Right cardiac atrium (tissue), 5 donors: ENCODE measurements at regions not wholly inside any gene's neighbourhood (a gene's known extent, or its start where the extent isn't known, plus 50 kb on each side); places are given as distances from the start of the nearest gene placed in this dataset.

Experiments
- ATAC-seq, 2 donors: fragments of 200-7000 bp; cut with Tn5 transposase; one replicate each; pipeline versions ENCODE4 v1.8.0 to v1.9.1; 2020; ENCODE audit warnings: moderate library complexity in 2 of 2, mild to moderate bottlenecking in 1 of 2
- DNase-seq, 3 donors: peaks; one replicate each; pipeline ENCODE4 v3.0.0-alpha.2; 2020
- H3K27ac ChIP-seq: one replicate; pipeline ENCODE4 v1.5.1; 2013; ENCODE audit warnings: mild to moderate bottlenecking, low read length, control low read depth, moderate library complexity
- H3K27me3 ChIP-seq: one replicate; pipeline ENCODE4 v1.6.1; 2013; ENCODE audit not compliant: control insufficient read depth, insufficient read depth
- H3K4me1 ChIP-seq: one replicate; pipeline ENCODE4 v1.6.1; 2013; ENCODE audit warnings: low read length; ENCODE audit not compliant: control insufficient read depth, insufficient read depth
- H3K4me3 ChIP-seq: one replicate; pipeline ENCODE4 v1.5.1; 2013; ENCODE audit warnings: low read length, control low read depth
- H3K9me3 ChIP-seq: one replicate; pipeline ENCODE4 v1.6.1; 2013; ENCODE audit warnings: low read length; ENCODE audit not compliant: control insufficient read depth
- whole genome bisulfite sequencing: extraction: QIAGEN DNeasy Blood & Tissue Kit; methylation state at CpG from one replicate; pipeline ENCODE4 v1.1.7; 2013; 5-methylcytosine and 5-hydroxymethylcytosine counted together
- intact Hi-C, 4 donors: fragments of 100-400 bp; cut with DNase I; formaldehyde crosslinking; loops; one replicate each; pipeline versions ENCODE4 v1.11.0 to v1.14.0; 2022 to 2023
- donor health status: healthy with polysubstance abuse.
- donor health status: DM: no; HTN: yes; CAD: no.
- donor health status: DM: no; HTN: no; CAD: no.
- donor health status: DM: no; HTN: yes; CAD: no; lungs with severe emphysema.
- donor health status: DM: yes; HTN: yes; CAD: no.

DNA sequence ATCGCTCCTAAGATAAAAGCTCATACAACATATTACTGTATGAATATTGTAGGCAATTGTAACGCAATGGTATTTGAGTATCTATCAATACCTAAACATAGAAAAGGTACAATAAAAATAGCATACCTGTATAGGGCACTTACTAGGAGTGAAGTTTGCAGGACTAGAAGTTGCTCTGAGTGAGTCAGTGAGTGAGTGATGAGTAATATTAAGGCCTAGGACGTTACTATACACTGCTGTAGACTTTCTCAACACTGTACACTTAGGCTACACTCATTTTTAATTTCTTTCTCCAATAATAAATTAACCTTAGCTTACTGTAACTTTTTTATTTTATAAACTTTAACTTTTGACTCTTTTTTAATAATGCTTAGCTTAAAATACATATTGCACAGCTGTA is 546.9 kb downstream of the HACE1 start:
- intact Hi-C loops = no loop called here
- 87% methylated on average over 3 of the region's 3 CpGs for WGBS
- ATAC-seq = no peak

DNA sequence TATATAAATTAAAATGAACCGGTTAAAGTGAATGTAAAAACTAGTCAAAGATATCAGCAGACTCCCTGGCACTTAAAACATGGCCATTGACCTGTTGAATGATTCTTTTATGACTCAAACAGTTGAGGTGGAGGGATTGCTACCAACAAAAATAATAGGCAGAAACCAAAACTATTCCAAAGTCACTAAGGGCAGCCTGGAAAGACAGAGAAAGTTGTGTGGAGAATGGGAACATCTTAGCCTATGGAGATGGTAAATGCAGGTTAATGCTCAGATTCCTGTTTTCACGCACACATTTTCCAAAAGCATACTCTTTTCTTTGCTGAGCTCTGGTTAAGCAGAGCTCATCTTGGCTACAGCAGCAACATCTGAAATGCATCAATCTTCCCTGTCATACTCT is 553.5 kb downstream of the HACE1 start:
- no peaks in the 10 kb centered on the region for H3K9me3 ChIP-seq
- H3K4me1 ChIP-seq = no peaks in the 10 kb centered on the region
- H3K27ac ChIP-seq = no peak overlapping the region
- 92% methylated on average over 2 of the region's 2 CpGs for WGBS
- no peaks in the 10 kb centered on the region for H3K27me3 ChIP-seq
- DNase-seq (no peak), ATAC-seq (no peak)
- intact Hi-C loops = no loop called here
- no peak overlapping the region for H3K4me3 ChIP-seq

More for the DNA sequence above, 546.9 kb downstream of the HACE1 start:
- H3K27ac ChIP-seq = no peak overlapping the region
- H3K4me3 ChIP-seq = no peak overlapping the region
- no peaks in the 10 kb centered on the region for H3K27me3 ChIP-seq
- no peak for DNase-seq
- no peaks in the 10 kb centered on the region for H3K4me1 ChIP-seq
- H3K9me3 ChIP-seq = no peaks in the 10 kb centered on the region

DNA sequence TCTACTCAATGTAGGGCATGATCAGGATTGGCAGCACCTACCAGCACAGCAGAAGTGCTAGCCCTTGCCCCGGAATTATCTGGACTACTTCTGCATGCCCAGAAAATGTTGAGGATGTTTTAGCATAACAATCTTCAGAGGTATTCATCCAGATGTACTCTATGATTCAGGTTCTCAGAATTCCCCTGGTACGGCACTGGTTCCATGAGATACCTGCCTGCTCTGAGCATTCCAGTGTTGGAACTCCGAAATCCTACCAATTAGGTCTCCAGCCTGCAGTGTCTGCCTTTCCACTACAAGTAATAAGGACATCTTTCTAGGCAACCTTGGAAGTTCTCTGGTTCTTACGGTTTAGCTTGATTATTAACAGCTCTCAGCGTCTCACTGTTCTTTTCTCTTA is 554.5 kb downstream of the HACE1 start:
- WGBS = 86% methylated on average over 5 of the region's 5 CpGs
- Histone ChIP-seq H3K9me3 (no peaks in the 10 kb centered on the region), H3K4me3 (no peak overlapping the region), H3K27me3 (no peaks in the 10 kb centered on the region), H3K4me1 (no peaks in the 10 kb centered on the region), H3K27ac (no peak overlapping the region)
- DNase-seq (no peak), ATAC-seq (no peak)
- intact Hi-C loops = no loop called here

DNA sequence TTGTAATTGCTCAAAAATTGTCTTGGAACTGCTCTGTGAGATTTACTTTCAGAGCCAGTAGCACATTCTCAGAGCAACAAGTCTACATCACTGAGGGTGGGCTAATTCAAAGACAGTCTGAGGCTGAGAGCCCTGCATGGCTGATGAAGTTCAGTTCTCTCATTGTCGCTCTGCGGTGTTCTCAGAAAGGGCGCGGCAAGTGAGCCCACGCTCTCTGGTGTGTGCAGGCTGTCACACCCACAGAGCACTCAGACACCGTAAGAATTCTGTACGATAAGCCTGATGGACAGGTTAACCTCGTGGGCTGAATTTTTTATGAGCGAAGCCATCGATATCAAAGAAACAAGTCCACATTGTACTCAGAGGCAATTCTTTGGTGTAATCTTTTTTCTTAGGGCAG is 557.8 kb downstream of the HACE1 start:
- intact Hi-C loops = no loop called here
- no peaks in the 10 kb centered on the region for H3K9me3 ChIP-seq
- 58% methylated on average over 10 of the region's 10 CpGs for WGBS
- DNase-seq (no peak), ATAC-seq (no peak)
- no peaks in the 10 kb centered on the region for H3K27me3 ChIP-seq
- no peak overlapping the region for H3K27ac ChIP-seq
- no peaks in the 10 kb centered on the region for H3K4me1 ChIP-seq
- H3K4me3 ChIP-seq = no peak overlapping the region

DNA sequence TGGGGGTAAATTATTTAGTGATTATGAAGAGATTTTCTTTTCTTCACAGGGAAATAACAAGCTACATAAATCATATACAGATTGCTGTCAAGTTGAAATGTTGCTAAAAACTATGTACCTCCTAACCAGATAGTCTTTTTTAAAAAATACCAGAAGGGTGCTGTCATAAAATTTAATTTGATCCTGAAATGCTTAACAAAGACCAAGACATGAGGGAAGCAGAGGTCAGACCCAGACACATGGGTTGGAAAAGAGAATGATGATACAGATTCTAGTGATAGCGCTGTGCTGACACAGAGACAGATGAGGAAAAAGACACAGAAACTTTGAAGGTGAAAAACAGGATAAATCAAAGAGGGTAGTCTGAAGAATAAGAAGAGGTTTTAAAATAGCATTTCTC is 573.1 kb downstream of the HACE1 start:
- DNase-seq = no peak
- no peak overlapping the region for H3K27ac ChIP-seq
- no peaks in the 10 kb centered on the region for H3K9me3 ChIP-seq
- intact Hi-C loops = no loop called here
- 98% methylated on average over 1 of the region's 1 CpG for WGBS
- H3K27me3 ChIP-seq = no peaks in the 10 kb centered on the region
- no peak overlapping the region for H3K4me3 ChIP-seq
- no peak for ATAC-seq
- H3K4me1 ChIP-seq = no peaks in the 10 kb centered on the region

DNA sequence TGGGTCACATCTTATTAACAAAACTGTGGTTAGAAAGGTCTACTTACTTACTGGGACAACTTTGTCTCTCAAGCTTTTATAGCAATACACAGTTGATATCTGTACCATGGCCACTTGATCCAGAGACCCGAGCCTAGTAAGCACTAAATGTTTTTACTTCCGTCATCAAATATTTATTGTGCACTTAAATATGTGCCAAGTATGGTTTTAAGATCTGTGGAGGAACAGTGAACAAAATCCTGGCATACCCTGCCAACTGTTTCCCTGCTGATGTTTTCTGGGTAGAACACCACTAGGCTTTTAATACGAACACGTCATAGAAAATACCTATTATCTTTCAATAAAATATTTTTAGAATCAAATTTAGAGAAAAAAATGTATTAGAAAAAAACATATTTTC is 574.8 kb downstream of the HACE1 start:
- DNase-seq = no peak
- Histone ChIP-seq H3K27ac (no peak overlapping the region), H3K9me3 (no peaks in the 10 kb centered on the region), H3K27me3 (no peaks in the 10 kb centered on the region), H3K4me1 (no peaks in the 10 kb centered on the region), H3K4me3 (no peak overlapping the region)
- WGBS = 77% methylated on average over 4 of the region's 4 CpGs
- no peak for ATAC-seq
- intact Hi-C loops = no loop called here

DNA sequence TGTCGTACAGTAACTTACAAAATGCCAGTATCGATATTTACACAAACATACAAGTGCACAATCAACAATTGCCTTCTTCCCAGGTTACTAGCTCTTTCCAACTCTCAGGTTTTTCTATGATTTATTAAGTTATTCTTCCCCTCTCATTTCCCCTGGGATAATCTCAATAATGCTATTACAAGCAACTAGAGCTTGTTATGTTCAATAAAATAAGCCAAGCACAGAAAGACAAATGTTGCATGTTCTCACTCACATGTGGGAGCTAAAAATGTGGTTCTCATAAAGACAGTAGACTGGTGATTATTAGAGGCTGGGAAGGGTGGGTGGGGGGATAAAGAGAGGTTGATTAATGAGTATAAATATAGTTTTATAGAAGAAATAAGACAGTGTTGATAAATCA is 577.1 kb downstream of the HACE1 start:
- ATAC-seq = no peak

DNA sequence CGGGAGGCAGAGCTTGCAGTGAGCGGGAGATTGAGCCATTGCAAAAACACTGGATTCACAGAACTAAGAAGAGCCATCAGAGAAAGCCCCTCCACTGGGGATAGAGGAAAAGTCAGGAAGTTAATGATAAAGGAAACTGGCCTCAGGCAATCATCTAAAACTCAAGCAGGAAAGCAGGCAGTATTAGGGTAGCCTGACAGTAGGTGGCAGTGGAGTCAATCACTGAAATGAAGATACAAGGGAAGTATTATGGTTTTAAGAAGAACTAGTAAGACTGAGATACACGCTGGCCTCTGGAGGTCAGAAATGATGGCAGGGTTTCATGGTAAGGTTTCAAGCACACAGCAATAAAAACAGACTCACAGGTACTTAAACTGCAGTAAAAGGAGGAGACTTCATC is 578.3 kb downstream of the HACE1 start:
- 77% methylated on average over 3 of the region's 3 CpGs for WGBS
- H3K4me3 ChIP-seq = no peak overlapping the region
- H3K9me3 ChIP-seq = no peaks in the 10 kb centered on the region
- H3K27ac ChIP-seq = no peak overlapping the region
- H3K27me3 ChIP-seq = no peaks in the 10 kb centered on the region
- H3K4me1 ChIP-seq = no peaks in the 10 kb centered on the region
- intact Hi-C loops = no loop called here
- ATAC-seq = no peak
- no peak for DNase-seq

More for the DNA sequence above, 577.1 kb downstream of the HACE1 start:
- H3K27me3 ChIP-seq = no peaks in the 10 kb centered on the region
- no peak overlapping the region for H3K27ac ChIP-seq
- no peaks in the 10 kb centered on the region for H3K9me3 ChIP-seq
- WGBS = 90% methylated on average over 2 of the region's 2 CpGs
- no peak overlapping the region for H3K4me3 ChIP-seq
- no peak for DNase-seq
- intact Hi-C loops = no loop called here
- H3K4me1 ChIP-seq = no peaks in the 10 kb centered on the region

DNA sequence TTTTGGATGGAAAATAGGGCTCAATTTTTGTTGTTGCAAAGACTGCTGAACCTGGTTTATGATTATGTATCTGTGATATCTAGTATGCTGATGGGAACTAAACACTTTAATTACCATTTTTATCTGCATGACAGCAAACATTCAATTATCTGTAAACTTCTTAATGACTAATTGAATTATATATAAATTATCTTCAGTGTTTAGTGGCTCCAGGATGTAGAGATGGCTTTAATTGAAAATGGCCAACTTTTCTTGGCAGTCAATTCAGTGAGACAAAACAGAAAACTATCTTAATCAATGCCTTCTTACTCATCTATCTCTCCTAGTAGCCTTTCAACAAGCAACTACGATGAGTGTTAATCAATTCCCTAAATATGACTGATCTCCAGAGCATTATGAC is 591.3 kb downstream of the HACE1 start:
- no peaks in the 10 kb centered on the region for H3K4me1 ChIP-seq
- H3K4me3 ChIP-seq = no peak overlapping the region
- WGBS = 51% methylated on average over 1 of the region's 1 CpG
- H3K27me3 ChIP-seq = no peaks in the 10 kb centered on the region
- ATAC-seq (no peak), DNase-seq (no peak)
- no peaks in the 10 kb centered on the region for H3K9me3 ChIP-seq
- H3K27ac ChIP-seq = no peak overlapping the region
- intact Hi-C loops = no loop called here

DNA sequence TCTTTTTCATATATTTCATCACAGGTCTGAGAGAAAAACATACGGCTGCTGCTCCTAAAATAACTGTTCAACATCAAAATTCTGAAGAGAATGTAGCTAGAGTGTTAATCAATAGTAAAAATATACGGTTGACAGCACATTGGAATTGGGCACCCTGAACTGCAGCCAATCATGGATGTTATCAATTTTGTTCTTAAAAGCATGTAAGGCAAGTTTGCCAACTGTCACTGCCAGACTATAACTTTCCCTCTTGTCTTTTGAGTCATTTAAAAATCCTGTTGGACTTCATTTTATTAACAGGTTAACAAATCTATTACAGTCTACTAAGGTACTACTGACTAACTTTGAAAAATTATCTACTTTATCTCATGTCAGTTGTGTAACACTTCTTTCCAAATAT is 592.8 kb downstream of the HACE1 start:
- no peaks in the 10 kb centered on the region for H3K9me3 ChIP-seq
- ATAC-seq = no peak
- DNase-seq = no peak
- no peak overlapping the region for H3K4me3 ChIP-seq
- WGBS = 66% methylated on average over 2 of the region's 2 CpGs
- H3K27ac ChIP-seq = no peak overlapping the region
- no peaks in the 10 kb centered on the region for H3K4me1 ChIP-seq
- no peaks in the 10 kb centered on the region for H3K27me3 ChIP-seq
- intact Hi-C loops = no loop called here

DNA sequence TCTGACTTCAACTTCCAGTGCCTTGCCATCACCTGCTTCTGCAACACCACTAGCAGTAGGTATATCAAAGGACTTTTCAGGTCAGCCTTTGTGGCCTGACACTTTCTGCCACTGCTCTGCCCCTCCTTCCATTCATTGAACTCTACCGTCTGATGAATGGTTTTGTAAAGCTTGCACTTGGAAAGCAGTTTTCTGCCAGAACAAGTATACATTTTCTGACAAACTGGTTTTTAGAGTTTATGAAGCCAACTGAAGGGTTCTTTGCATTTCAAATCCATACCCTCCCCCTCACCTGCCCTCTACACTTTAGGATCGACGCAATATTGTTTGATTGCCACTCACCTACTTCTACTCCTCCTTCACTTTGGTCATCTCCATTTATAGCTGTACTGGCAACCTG is 603.1 kb downstream of the HACE1 start:
- intact Hi-C loops = no loop called here
- DNase-seq = no peak
- no peaks in the 10 kb centered on the region for H3K9me3 ChIP-seq
- H3K4me1 ChIP-seq = no peaks in the 10 kb centered on the region
- no peaks in the 10 kb centered on the region for H3K27me3 ChIP-seq
- no peak overlapping the region for H3K4me3 ChIP-seq
- no peak overlapping the region for H3K27ac ChIP-seq
- WGBS = 76% methylated on average over 3 of the region's 3 CpGs
- no peak for ATAC-seq

DNA sequence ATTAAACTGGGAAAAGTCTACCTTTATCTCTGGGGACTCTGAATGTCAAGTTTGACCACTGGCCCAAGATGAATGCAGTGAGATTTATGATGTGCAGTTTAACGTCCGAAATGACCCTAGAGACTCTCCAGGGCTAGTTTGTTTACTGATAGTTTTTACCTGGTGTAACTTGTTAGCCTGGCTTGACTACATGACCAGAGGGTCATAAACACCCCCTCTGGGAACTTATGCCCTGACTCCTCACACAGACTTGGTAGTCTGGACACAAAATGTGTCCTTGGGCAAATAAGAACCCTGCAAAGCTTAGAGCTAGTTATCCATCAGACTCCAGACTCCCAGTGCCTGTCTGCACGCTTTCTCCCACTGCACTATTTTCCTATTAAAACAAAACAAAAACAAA is 606.5 kb downstream of the HACE1 start:
- Histone ChIP-seq H3K4me3 (no peak overlapping the region), H3K27ac (no peak overlapping the region), H3K27me3 (no peaks in the 10 kb centered on the region), H3K4me1 (no peaks in the 10 kb centered on the region), H3K9me3 (no peaks in the 10 kb centered on the region)
- WGBS = 72% methylated on average over 3 of the region's 3 CpGs
- intact Hi-C loops = no loop called here
- ATAC-seq (no peak), DNase-seq (no peak)
